Prostate gland (tissue), 2 donors: ENCODE measurements at regions not wholly inside any gene's neighbourhood (a gene's known extent, or its start where the extent isn't known, plus 50 kb on each side); places are given as distances from the start of the nearest gene placed in this dataset.
"Not testable (repeated sequence)": the region's sequence is repeated elsewhere in the genome, so short reads cannot be mapped to it uniquely, and the experiment has no call there.

Experiments
- DNase-seq: peaks from one replicate; pipeline ENCODE4 v3.0.0-alpha.2; 2019; ENCODE audit warnings: low spot score
- H3K27ac ChIP-seq, 2 donors: fragments of 200-600 bp; sonication (generic); 2 replicates each; pipeline ENCODE4 v1.5.1; 2017 to 2019
- H3K27me3 ChIP-seq: fragments of 200-600 bp; sonication (generic); replicated peaks from 2 replicates; pipeline ENCODE4 v1.5.1; 2019; ENCODE audit not compliant: insufficient read depth
- H3K36me3 ChIP-seq, 2 donors: fragments of 200-600 bp; sonication (generic); 1 replicate in 1 of 2; 2 replicates in 1 of 2; pipeline versions ENCODE4 v1.5.1 to v1.8.1; 2017 to 2019
- H3K4me1 ChIP-seq: fragments of 200-600 bp; sonication (generic); replicated peaks from 2 replicates; pipeline ENCODE4 v1.5.1; 2019
- H3K4me3 ChIP-seq, 2 donors: fragments of 200-600 bp; sonication (generic); 2 replicates each; pipeline ENCODE4 v1.5.1; 2017 to 2019
- H3K9me3 ChIP-seq: fragments of 200-600 bp; sonication (generic); 2 replicates; pipeline ENCODE4 v1.5.1; 2017
- POLR2A ChIP-seq: fragments of 450-650 bp; IDR thresholded peaks from one replicate; pipeline ENCODE4 v1.6.1; 2016; ENCODE audit warnings: antibody characterized with exemption, mild to moderate bottlenecking
- POLR2AphosphoS5 ChIP-seq: sonication (generic); formaldehyde crosslinking; IDR thresholded peaks from one replicate; pipeline ENCODE4 v1.6.1; 2017; ENCODE audit warnings: antibody characterized with exemption
- WGBS: methylation state at CpG from one replicate; pipeline ENCODE4 v1.1.5; 2018; 5-methylcytosine and 5-hydroxymethylcytosine counted together
- intact Hi-C: fragments of 100-400 bp; cut with DNase I; formaldehyde crosslinking; loops from one replicate; pipeline ENCODE4 v1.14.2; 2022
- TF ChIP-seq, protein P1 (sequence below), 4 experiments: fragments of 200-600 bp in 2 of 4; fragments of 450-650 bp in 2 of 4; sonication (generic) in 2 of 4; IDR thresholded peaks; 1 replicate in 3 of 4; 2 replicates in 1 of 4; pipeline ENCODE4 v1.5.1; 2016 to 2019; ENCODE audit warnings: antibody characterized with exemption in 4 of 4, mild to moderate bottlenecking in 2 of 4, moderate library complexity in 2 of 4

DNA sequence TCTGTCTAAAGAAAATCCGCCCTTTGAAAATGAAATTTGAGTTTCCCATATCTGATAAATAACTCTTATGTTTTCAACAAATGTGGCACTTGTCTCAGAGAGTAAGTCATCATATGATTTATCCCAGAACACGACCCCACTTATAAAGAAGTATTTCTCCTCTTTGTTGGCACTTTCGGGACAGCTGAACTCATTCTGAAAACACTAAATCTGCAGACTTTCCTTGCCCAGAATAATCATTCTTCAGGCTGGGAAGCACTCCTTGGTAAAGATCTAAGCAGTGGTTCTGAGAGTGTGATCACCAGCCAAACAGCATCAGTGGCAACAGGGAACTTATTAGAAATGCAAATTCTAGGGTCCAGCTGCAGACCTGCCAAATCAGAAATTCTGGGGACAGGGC lies 532.2 kb upstream of the API5 start:
- no peak overlapping the region for H3K27ac ChIP-seq
- intact Hi-C loops = no loop called here
- 54% methylated on average over 3 of the region's 3 CpGs for WGBS
- no peak overlapping the region for H3K4me3 ChIP-seq
- H3K27me3 ChIP-seq = no peaks in the 10 kb centered on the region
- no peaks in the 10 kb centered on the region for H3K4me1 ChIP-seq
- no peaks in the 10 kb centered on the region for H3K36me3 ChIP-seq
- H3K9me3 ChIP-seq = no peaks in the 10 kb centered on the region
- TF ChIP-seq POLR2AphosphoS5 = no peak
- TF ChIP-seq POLR2A = no peak
- TF ChIP-seq, protein P1, sequence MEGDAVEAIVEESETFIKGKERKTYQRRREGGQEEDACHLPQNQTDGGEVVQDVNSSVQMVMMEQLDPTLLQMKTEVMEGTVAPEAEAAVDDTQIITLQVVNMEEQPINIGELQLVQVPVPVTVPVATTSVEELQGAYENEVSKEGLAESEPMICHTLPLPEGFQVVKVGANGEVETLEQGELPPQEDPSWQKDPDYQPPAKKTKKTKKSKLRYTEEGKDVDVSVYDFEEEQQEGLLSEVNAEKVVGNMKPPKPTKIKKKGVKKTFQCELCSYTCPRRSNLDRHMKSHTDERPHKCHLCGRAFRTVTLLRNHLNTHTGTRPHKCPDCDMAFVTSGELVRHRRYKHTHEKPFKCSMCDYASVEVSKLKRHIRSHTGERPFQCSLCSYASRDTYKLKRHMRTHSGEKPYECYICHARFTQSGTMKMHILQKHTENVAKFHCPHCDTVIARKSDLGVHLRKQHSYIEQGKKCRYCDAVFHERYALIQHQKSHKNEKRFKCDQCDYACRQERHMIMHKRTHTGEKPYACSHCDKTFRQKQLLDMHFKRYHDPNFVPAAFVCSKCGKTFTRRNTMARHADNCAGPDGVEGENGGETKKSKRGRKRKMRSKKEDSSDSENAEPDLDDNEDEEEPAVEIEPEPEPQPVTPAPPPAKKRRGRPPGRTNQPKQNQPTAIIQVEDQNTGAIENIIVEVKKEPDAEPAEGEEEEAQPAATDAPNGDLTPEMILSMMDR (IDR thresholded peaks at IDR 0.05) = no peak
- DNase-seq = no peak

DNA sequence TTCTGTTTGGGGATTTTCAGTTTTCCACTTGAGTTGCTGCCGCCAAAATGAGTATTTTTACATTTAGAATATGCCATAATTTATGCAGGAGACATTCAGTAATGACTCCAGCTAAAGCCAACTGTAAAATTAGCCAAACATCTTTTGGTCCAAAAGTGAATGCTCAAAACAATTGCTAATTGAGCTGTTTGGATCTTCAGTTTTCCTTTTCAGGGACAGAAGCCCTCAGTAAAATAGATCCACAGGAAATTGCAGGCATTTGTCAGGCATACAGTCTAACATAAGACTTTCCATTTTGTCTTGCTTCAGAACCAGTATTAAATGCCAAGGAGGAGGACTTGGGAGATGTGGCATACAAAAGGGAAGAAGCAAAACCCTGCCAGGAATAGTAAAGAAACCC lies 524.8 kb upstream of the API5 start:
- 85% methylated on average over 1 of the region's 1 CpG for WGBS
- H3K9me3 ChIP-seq = no peaks in the 10 kb centered on the region

DNA sequence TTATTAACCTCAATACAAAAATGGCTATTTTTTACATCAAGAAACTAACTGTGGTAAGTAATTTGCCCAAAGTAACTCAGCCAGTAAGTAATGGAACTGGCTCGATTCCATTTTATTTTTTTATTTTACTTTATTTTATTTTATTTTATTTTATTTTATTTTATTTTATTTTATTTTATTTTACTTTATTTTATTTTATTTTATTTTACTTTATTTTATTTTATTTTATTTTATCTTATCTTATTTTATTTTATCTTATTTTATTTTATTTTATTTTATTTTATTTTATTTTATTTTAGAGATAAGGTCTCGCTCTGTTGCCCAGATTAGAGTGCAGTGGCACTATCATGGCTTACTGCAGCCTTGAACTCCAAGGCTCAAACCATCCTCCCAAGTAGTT lies 516.3 kb upstream of the API5 start:
- intact Hi-C loops, H3K27me3 ChIP-seq, H3K27ac ChIP-seq, H3K4me1 ChIP-seq, DNase-seq, H3K4me3 ChIP-seq, H3K9me3 ChIP-seq, H3K36me3 ChIP-seq: not testable (repeated sequence)
- WGBS = no CpG with 5 or more reads among the region's 2 CpGs

More for the DNA sequence above, 524.8 kb upstream of the API5 start:
- TF ChIP-seq POLR2A = no peak
- TF ChIP-seq POLR2AphosphoS5 = no peak
- TF ChIP-seq, protein P1 (IDR thresholded peaks at IDR 0.05) = no peak
- H3K4me1 ChIP-seq = no peaks in the 10 kb centered on the region
- no peaks in the 10 kb centered on the region for H3K27me3 ChIP-seq
- no peak for DNase-seq
- H3K36me3 ChIP-seq = no peaks in the 10 kb centered on the region
- no peak overlapping the region for H3K4me3 ChIP-seq
- H3K27ac ChIP-seq = no peak overlapping the region
- intact Hi-C loops = no loop called here

DNA sequence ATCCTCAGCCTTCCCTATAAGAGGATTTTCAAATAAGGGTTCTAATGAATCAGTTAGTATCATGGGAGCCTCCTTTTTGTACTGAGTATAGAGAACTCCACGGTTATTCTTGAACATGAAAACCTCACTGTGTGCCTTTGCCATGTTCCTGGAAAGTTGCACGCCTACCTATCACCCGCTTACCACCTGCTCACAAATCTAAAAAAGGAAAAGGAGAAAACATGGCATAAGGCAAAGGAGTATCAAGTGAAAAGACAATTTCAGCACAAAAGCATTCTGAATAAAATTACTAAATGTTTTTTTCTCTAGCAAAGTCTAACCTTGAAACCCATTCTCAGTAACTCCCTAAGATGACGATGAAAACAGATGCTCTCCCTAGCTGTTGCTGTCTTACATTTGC lies 511.8 kb upstream of the API5 start:
- TF ChIP-seq, protein P1 (IDR thresholded peaks at IDR 0.05) = no peak
- TF ChIP-seq POLR2A (no peak), POLR2AphosphoS5 (no peak)
- no peaks in the 10 kb centered on the region for H3K36me3 ChIP-seq
- WGBS = 95% methylated on average over 4 of the region's 4 CpGs
- H3K4me3 ChIP-seq = no peak overlapping the region
- no peak for DNase-seq
- H3K9me3 ChIP-seq = no peaks in the 10 kb centered on the region
- H3K27ac ChIP-seq = no peak overlapping the region
- intact Hi-C loops = no loop called here
- H3K4me1 ChIP-seq = no peaks in the 10 kb centered on the region
- no peaks in the 10 kb centered on the region for H3K27me3 ChIP-seq

DNA sequence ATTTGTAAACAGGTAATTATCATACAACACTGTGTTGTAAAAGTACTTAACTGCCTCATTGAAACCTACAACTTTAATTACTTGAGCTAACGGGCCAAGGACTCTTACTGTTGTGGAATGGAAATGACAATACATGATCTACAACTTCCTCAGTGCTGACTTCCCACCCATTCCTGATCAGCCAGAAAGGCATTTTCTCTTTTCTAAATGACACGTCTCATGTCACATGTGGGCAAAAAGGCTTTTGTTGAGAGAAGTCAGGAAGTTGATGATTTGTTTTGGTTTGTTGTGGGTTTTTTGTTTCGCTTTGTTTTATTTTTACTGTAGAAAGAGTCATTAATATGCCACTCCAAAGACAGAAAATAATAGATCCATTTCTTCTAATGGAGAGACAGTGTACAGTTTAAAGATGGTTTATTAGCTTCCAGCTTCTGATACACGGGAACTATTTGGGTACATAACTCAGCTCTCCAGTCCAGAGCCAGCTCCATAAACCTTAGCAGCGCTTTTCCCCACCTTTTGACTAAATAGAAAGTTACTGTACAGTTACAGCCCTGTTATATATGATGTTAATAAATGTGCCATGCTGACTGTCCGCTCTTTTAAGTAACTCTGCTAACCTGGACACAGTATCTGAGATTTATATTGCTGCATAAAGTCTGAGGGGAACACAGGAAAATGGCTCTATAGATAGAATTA lies 509.4 kb upstream of the API5 start:
- Histone ChIP-seq H3K9me3 (no peaks in the 10 kb centered on the region), H3K4me1 (no peaks in the 10 kb centered on the region), H3K27me3 (no peaks in the 10 kb centered on the region), H3K4me3 (no peak overlapping the region), H3K36me3 (no peaks in the 10 kb centered on the region), H3K27ac (no peak overlapping the region)
- intact Hi-C loops = no loop called here
- TF ChIP-seq, protein P1 (IDR thresholded peaks at IDR 0.05) = no peak
- no peak for TF ChIP-seq POLR2AphosphoS5
- TF ChIP-seq POLR2A = no peak
- no peak for DNase-seq
- WGBS = 8% methylated on average over 6 of the region's 6 CpGs
